Fibroblast of villous mesenchyme (primary cell): ENCODE measurements at regions not wholly inside any gene's neighbourhood (a gene's known extent, or its start where the extent isn't known, plus 50 kb on each side); places are given as distances from the start of the nearest gene placed in this dataset.

Experiments
- DNase-seq: peaks from one replicate; pipeline ENCODE4 v3.0.0-alpha.2; 2010; ENCODE audit warnings: low read depth
- H3K4me3 ChIP-seq: 2 replicates; pipeline ENCODE4 v1.5.1; 2011; ENCODE audit warnings: low read depth, mild to moderate bottlenecking, low read length
- TF ChIP-seq, protein P1 (sequence below): IDR thresholded peaks from 2 replicates; pipeline ENCODE4 v1.5.1; 2012; ENCODE audit warnings: low read depth, mild to moderate bottlenecking, low read length; ENCODE audit not compliant: insufficient read depth

DNA sequence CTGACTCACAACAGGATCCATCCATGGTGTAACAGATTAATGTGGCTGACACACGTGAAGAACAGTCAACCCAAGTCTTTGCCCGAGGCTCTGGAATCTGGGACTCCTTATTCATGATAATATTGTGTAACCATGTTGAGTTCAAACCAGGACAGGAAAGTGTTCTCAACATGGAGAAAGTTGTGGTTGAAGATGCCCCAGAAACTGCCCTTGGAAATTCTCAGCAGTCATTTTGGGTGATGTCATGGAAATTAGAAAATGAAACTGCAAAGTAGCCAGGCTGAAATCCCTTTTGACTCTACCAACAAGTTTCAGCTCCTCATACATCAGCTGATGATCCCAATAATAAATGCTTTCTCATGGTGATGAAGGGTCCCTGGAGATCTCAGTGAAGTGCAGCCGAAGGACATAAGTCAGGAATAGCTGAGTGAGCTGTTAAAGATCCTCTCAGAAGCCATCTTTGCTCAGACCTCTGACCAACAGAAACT, 307.7 kb downstream of the TNS1 start:
- H3K4me3 ChIP-seq, result no peak overlapping the region
- DNase-seq, result peak; percentile 96
- TF ChIP-seq, protein P1, sequence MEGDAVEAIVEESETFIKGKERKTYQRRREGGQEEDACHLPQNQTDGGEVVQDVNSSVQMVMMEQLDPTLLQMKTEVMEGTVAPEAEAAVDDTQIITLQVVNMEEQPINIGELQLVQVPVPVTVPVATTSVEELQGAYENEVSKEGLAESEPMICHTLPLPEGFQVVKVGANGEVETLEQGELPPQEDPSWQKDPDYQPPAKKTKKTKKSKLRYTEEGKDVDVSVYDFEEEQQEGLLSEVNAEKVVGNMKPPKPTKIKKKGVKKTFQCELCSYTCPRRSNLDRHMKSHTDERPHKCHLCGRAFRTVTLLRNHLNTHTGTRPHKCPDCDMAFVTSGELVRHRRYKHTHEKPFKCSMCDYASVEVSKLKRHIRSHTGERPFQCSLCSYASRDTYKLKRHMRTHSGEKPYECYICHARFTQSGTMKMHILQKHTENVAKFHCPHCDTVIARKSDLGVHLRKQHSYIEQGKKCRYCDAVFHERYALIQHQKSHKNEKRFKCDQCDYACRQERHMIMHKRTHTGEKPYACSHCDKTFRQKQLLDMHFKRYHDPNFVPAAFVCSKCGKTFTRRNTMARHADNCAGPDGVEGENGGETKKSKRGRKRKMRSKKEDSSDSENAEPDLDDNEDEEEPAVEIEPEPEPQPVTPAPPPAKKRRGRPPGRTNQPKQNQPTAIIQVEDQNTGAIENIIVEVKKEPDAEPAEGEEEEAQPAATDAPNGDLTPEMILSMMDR, result no peak

DNA sequence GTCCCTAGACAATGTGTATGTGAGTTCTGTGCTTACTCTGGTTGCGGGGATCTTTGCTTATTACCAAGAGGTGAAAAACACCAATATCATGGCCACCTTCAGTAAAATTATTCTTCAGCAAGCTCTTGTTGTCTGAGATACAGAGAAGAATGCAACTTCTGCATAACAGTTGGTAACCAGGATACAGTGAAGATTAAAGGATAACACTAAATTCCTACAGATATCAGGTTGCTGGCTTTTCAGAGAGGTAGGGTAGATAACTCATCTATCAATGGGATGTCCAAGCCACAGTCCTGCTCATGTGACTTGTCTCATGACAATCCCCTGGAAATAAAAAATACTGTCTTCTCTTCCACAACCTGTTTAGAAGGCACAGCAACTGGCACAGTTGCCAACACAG, 308.5 kb downstream of the TNS1 start:
- H3K4me3 ChIP-seq, result no peak overlapping the region
- no peak for DNase-seq
- TF ChIP-seq, protein P1, result no peak

DNA sequence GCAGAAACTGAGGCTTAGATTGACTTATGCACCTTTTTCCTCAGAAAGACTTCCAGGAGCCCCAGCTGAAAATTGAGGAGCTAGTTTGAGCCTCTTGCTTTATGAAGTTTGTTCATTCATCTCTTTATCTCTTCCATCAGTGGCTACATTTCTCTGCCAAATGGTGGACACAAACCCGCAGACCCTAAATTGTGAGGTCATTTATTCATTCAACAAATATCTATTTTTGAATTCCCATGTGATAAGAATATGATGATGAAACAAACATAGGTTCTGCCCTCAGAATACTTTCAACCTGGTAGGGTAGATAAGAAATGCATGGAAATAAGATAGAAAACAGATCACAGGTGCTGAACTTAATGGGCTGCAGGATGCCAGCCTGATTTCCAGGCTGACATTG, 309.4 kb downstream of the TNS1 start:
- DNase-seq, result no peak
- H3K4me3 ChIP-seq, result no peak overlapping the region
- TF ChIP-seq, protein P1, result no peak

DNA sequence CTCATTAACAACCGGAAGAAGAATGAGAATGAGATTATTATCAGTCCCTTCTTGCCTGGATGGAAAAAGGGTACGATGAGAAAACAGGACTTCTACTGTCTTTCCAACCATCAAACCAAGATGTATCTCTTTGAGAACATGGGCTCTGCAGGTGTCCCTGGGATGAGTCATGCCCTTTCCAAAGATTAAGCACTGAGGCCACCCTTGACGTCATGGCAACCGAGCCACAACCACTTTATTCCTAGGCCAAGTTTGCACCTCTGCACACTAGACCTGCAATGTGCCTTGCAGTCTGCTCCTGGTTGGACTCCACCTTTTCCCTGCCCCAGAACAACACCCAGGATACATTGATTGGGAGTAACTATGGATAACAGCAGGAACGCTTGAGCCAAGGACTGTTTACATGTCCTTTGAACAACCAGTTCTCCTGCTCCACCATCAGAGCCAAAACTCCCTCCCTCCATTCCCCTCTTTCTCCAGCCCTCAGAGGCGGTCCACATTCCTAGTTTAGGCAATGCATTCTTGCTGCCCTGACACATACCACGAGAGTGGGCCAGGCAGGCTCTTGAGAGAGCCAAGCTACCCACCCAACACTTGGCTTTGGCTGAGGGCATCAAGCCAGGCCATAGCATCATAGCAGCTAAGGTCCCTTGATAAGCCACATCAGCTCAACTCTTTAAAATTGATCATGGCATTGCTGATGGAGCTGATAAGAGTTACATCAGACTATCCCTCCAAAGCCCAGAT, 310.7 kb downstream of the TNS1 start:
- no peak for DNase-seq
- TF ChIP-seq, protein P1, result no peak

DNA sequence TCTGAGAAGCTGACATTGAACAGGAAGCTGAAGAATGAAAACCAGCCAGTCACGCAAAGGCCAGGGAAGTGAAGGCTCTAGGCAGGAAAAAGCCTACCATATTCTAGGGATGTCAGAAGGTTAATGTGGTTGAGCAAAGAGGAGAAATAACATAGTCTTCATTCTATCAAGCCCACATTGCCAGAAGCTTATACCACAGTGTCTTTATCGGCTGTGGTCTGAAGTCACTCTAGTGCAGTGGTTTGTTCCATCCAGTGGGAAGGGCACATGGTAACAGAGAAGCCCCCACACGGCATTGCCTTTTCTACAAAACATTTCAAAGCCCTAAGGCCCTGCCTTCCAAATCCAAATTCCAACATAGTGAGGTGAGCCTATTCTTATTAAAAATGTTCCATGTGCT, 311.3 kb downstream of the TNS1 start:
- no peak overlapping the region for H3K4me3 ChIP-seq
- DNase-seq, result no peak
- TF ChIP-seq, protein P1, result no peak

More for the DNA sequence above, 310.7 kb downstream of the TNS1 start:
- H3K4me3 ChIP-seq, result no peak overlapping the region

DNA sequence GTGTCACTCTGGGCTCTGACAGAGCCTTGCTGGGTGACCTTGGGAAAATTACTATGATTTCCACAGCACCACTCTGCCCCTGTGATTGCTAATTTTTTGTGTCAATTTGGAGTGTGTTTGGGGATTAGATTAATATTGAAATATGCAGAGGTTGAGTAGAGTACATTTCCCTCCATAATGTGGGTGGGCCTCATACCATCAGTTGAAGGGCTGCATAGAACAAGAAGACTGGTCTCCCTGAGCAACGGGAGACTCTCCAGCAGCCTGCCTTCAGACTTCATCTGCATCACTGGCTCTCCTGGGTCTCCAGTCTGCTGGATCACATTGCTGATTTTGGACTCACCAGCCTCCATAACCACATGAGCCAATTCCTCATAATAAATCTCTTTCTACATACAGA, 313.7 kb downstream of the TNS1 start:
- TF ChIP-seq, protein P1, result no peak
- no peak overlapping the region for H3K4me3 ChIP-seq
- no peak for DNase-seq

DNA sequence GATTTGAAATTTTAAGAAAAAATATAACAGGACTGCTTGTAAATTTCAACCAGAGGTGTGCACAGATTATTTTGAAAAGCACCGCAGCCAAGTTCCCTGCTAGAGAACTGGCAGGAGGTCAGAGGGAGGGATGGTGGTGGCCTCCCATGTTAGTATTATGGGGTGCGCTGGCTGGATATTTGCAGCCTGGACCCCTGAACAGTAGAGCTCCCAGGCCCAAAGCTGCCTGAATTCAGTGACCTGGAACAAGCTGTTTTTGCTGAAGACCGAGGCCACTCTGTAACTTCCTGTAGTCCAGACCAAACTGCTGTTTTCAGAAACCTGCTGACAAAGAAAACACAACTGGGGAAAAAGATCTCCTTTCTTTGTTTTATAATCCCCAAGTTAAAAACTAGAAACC, 314.3 kb downstream of the TNS1 start:
- H3K4me3 ChIP-seq, result no peak overlapping the region
- TF ChIP-seq, protein P1, result no peak
- DNase-seq, result no peak
